ENCODE measurements at regions not wholly inside any gene's neighbourhood (a gene's known extent, or its start where the extent isn't known, plus 50 kb on each side); places are given as distances from the start of the nearest gene placed in this dataset.
"Not testable (repeated sequence)": the region's sequence is repeated elsewhere in the genome, so short reads cannot be mapped to it uniquely, and the experiment has no call there.

DNA sequence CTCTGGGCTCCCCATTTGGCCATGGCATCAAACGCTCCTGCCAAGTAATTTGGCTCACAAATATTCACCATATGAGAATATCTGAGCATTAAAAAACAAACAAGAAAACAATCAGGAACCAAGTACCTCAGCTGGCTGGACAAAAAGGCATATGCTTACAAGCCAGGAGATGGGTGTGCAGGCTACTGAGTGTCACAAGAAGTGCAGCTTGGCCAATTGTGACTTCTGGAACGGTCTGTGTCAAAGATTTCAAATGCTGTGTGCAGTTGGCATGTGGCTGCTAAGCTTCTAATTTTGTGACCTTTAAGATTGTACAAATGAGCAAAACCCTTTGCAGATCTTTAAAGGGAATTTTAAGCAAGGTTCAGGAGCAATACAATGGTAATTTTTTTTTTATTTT is 274.0 kb downstream of the ANAPC1 start:
- WGBS, 2 donors: 88 to 96% methylated on average over 2 of the region's 2 CpGs
- H3K27me3 ChIP-seq; H3K36me3 ChIP-seq; intact Hi-C loops (cut with DNase I); H3K4me1 ChIP-seq; H3K4me3 ChIP-seq; H3K27ac ChIP-seq; H3K9me3 ChIP-seq; DNase-seq: not testable (repeated sequence)

DNA sequence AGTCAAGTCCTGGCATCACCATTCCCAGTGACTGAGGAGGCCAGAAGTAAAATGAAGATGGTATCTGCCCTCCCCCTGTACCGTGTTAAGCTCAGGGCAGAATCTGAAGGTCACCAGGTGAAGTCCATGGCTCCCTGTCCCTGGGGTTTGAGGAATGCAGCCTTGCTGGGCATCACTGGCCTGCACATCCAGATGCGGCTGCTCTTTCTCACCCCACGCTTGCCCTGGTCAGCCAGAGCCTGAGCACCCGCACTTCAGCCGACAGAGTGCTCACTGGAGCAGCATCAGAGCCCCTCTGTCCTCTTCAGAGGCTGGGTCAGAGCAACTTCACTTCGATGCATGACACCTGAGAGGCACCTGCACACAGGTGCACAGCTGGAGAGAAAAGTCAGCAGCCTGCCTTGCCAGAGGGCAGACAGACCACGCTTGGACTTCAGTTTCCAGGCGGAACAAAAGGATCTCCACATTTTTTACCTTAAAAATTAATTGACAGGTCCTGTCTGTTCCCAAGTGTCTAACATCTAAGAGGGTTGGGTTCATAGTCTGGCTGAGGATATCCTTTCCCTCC is 267.3 kb downstream of the ANAPC1 start:
- no peak overlapping the region for H3K4me3 ChIP-seq
- WGBS, 2 donors: 93 to 98% methylated on average over 8 of the region's 8 CpGs
- no peaks in the 10 kb centered on the region for H3K4me1 ChIP-seq
- H3K9me3 ChIP-seq: no peaks in the 10 kb centered on the region
- H3K36me3 ChIP-seq: no peaks in the 10 kb centered on the region
- H3K27me3 ChIP-seq: no peaks in the 10 kb centered on the region
- no peak overlapping the region for H3K27ac ChIP-seq
- intact Hi-C loops (cut with DNase I): no loop called here
- TF ChIP-seq EP300 (IDR thresholded peaks at IDR 0.05) (no peak), POLR2A (IDR thresholded peaks at IDR 0.05) (no peak), POLR2AphosphoS5 (IDR thresholded peaks at IDR 0.05) (no peak)
- TF ChIP-seq, protein P1, sequence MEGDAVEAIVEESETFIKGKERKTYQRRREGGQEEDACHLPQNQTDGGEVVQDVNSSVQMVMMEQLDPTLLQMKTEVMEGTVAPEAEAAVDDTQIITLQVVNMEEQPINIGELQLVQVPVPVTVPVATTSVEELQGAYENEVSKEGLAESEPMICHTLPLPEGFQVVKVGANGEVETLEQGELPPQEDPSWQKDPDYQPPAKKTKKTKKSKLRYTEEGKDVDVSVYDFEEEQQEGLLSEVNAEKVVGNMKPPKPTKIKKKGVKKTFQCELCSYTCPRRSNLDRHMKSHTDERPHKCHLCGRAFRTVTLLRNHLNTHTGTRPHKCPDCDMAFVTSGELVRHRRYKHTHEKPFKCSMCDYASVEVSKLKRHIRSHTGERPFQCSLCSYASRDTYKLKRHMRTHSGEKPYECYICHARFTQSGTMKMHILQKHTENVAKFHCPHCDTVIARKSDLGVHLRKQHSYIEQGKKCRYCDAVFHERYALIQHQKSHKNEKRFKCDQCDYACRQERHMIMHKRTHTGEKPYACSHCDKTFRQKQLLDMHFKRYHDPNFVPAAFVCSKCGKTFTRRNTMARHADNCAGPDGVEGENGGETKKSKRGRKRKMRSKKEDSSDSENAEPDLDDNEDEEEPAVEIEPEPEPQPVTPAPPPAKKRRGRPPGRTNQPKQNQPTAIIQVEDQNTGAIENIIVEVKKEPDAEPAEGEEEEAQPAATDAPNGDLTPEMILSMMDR (IDR thresholded peaks at IDR 0.05): no peak
- DNase-seq: no peak

DNA sequence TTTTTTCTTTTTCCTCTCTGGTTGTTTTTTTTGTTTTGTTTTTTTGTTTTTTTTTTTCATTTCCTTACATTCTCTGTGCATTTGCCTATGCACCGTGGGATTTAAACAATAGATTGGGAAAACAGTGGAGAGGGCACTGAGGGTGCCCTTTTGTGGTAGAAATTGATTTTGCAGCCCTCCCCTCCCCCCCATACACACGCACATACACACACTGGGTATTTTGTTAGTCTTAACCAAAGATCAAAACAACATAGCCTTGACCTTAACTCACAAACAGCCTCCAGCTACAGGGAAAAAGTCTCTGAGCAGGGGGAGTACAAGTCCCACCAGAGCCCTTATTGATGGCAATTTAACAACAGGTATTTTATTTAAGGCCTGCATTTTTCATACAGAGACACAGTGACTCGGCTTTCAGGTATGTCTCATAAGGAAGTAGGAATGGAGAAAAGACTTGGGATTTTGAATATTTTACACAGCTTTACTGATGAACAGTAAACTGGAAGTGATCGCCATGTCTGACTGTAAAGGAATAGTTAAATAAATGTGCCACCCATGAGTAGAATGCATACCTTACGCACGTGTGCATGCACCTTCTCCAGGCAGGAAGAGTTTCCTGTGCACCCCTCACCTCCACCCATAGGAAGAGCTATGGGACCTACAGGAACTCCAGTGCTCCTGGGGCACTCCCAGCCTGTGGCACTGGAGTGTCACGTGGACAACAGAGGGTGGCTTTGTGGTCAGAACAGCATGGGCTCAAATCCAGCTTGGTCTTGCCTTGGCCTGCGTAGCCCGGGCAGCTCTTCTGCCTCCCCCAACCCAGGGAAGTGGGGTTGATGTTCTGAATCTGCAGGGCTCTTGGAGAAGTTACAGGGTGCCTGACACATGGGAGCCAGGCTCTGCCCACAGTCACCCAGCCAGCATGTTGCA is 266.4 kb downstream of the ANAPC1 start:
- intact Hi-C loops (cut with DNase I): no loop called here
- TF ChIP-seq, protein P1 (IDR thresholded peaks at IDR 0.05): no peak
- TF ChIP-seq POLR2AphosphoS5 (IDR thresholded peaks at IDR 0.05) (no peak), EP300 (IDR thresholded peaks at IDR 0.05) (no peak), POLR2A (IDR thresholded peaks at IDR 0.05) (no peak)
- WGBS, 2 donors: 64 to 71% methylated on average over 9 of the region's 9 CpGs
- H3K4me3 ChIP-seq: no peak overlapping the region
- H3K27ac ChIP-seq: no peak overlapping the region
- H3K4me1 ChIP-seq: no peaks in the 10 kb centered on the region
- H3K27me3 ChIP-seq: no peaks in the 10 kb centered on the region
- H3K36me3 ChIP-seq: no peaks in the 10 kb centered on the region
- DNase-seq: no peak
- no peaks in the 10 kb centered on the region for H3K9me3 ChIP-seq

DNA sequence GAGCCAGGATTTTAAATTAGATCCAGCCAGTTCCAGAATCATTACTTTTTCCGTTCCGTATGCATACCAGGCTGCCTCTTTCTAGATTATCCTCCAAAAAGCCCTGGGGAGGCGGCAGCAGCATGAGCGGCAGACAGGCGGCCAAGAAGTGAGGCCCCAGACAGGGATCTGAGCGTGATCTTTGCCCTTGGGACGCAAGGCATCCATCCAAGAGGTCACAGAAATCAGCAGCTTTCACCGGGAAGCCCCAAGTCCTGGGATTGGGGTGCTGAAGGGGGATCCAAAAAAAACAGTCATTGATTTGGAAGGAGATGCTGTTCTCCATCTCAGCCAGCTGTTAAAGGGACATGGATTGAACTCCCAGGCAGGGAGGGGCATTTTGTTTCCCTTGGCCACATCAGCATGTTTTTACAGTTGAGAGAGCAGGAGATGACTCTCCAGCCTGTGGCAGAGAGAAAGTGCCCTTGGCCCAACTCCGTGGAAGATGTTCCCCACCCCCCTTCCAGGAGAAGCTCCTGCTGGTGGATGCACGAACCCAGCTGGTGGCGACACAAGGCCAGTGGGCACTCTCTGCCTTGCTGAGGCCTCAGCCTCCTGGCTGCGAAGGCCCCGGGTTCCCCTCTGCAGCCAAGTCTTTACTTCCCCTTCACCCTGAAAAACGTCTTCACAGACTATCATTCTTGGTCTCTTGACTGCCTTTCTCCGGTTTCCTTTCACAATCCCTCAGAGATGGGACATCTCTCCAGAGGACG is 265.6 kb downstream of the ANAPC1 start:
- Histone ChIP-seq H3K4me1 (no peaks in the 10 kb centered on the region), H3K27ac (no peak overlapping the region), H3K27me3 (no peaks in the 10 kb centered on the region), H3K4me3 (no peak overlapping the region), H3K9me3 (no peaks in the 10 kb centered on the region), H3K36me3 (no peaks in the 10 kb centered on the region)
- TF ChIP-seq POLR2AphosphoS5 (IDR thresholded peaks at IDR 0.05) (no peak), EP300 (IDR thresholded peaks at IDR 0.05) (no peak), POLR2A (IDR thresholded peaks at IDR 0.05) (no peak)
- TF ChIP-seq, protein P1 (IDR thresholded peaks at IDR 0.05): no peak
- WGBS, 2 donors: 71 to 82% methylated on average over 16 of the region's 16 CpGs
- intact Hi-C loops (cut with DNase I): no loop called here
- DNase-seq: no peak

All from sigmoid colon (tissue), 6 donors.